GM10248 (cell line): ENCODE measurements at regions not wholly inside any gene's neighbourhood (a gene's known extent, or its start where the extent isn't known, plus 50 kb on each side); places are given as distances from the start of the nearest gene placed in this dataset.

Source experiments
- CTCF ChIA-PET: fragments of 300-600 bp; sonication (Branson Sonifier 250); formaldehyde crosslinking; extraction: SDS; loops from one replicate; lab custom pipeline; 2021; ENCODE audit warnings: antibody characterized with exemption; lab: Yijun Ruan, JAX
- POLR2A ChIA-PET: fragments of 350-650 bp; sonication (Branson Sonifier 250); formaldehyde crosslinking; extraction: SDS; loops from one replicate; lab custom pipeline; 2020; ENCODE audit warnings: antibody characterized with exemption; lab: Yijun Ruan, JAX
- DNase-seq: peaks from one replicate; pipeline ENCODE4 v3.0.0; 2012; ENCODE audit errors: extremely low spot score
- CTCF ChIP-seq: IDR thresholded peaks from 2 replicates; pipeline ENCODE4 v1.5.1; 2012; ENCODE audit warnings: mild to moderate bottlenecking, low read depth; ENCODE audit errors: extremely low read depth, missing control alignments, control extremely low read depth

DNA sequence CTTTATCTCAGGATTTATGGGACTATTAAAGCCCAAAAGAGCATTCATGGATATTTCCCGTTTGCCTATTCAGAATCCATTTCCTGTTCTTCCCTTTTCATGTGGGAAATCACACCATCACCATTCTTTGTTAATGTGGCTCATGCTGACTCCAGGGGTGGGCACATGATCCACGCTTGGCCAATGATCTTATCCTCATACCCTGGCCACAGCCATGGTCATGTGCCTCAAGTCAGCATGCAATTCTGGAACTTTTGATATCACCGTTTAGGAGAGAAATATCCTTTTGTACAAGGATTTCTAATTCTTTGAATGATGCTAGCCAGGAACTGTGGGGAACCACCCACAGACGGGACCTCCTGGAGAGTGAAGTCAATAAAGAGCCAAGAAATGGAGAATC, 272.2 kb downstream of the PRELID2 start:
- ChIA-PET CTCF (no interaction called here), POLR2A (no interaction called here)
- TF ChIP-seq CTCF = no peak
- no peak for DNase-seq

GRCh38 chr5:145558288-145558687, 276.9 kb downstream of the PRELID2 start:
- no peak for DNase-seq
- TF ChIP-seq CTCF = no peak
- ChIA-PET POLR2A (no interaction called here), CTCF (interaction anchor here (1.4 to 1.8 kb wide), 2 partner anchors 10 to 16 kb away, joined by 4 to 6 read pairs; no protein-coding TSS in a partner anchor)

- no peak for TF ChIP-seq CTCF
- POLR2A ChIA-PET = no interaction called here
- CTCF ChIA-PET = interaction anchor here (1.4 to 1.8 kb wide), 2 partner anchors 9 to 17 kb away, joined by 4 to 6 read pairs; no protein-coding TSS in a partner anchor
- DNase-seq = no peak
Measured at GRCh38 chr5:145557345-145557744, 277.8 kb downstream of the PRELID2 start.

GRCh38 chr5:145554399-145554798, 280.7 kb downstream of the PRELID2 start:
- ChIA-PET CTCF (no interaction called here), POLR2A (no interaction called here)
- DNase-seq = no peak
- no peak for TF ChIP-seq CTCF

DNA sequence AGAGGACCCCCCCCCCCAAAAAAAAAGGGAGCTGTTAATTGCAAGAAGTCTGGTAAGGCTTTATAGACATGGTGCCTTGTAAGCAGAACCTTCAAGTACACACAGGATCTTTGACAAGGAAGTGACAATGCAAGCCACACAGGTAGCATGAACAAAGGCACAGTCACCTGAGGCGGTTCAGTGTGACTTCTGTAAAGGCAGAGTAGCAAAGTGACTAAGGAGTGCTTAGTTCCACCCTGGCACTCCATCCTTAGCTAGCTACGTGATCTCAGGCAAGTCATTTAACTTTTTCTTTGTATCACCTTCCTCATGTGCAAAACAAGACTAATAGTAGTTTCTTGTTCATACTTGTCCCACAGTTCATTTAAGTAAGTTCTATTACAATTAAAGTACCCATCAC, 282.0 kb downstream of the PRELID2 start:
- ChIA-PET POLR2A (no interaction called here), CTCF (no interaction called here)
- TF ChIP-seq CTCF = no peak
- no peak for DNase-seq

DNA sequence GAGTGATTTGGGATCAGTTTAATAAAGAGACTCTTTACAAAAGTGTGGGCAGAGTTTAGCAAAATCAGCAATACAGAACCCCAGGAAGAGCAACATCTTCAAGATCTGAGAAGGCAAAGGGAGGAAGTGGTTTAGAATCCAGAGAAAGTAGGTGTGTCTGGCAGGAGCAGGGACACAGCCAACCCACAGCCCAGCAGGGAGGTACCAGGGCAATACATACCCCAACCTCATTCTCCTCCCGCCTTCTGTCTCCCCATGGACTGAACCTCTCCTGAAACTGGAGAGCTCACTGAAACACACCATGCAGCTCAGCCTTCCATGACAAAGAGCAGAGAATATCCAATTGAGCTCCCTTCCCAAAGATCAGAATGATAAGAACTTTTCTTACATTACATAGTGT, 283.4 kb downstream of the PRELID2 start:
- CTCF ChIA-PET = no interaction called here
- TF ChIP-seq CTCF = no peak
- no peak for DNase-seq
- POLR2A ChIA-PET = no interaction called here
